ENCODE measurements at regions not wholly inside any gene's neighbourhood (a gene's known extent, or its start where the extent isn't known, plus 50 kb on each side); places are given as distances from the start of the nearest gene placed in this dataset.

DNA sequence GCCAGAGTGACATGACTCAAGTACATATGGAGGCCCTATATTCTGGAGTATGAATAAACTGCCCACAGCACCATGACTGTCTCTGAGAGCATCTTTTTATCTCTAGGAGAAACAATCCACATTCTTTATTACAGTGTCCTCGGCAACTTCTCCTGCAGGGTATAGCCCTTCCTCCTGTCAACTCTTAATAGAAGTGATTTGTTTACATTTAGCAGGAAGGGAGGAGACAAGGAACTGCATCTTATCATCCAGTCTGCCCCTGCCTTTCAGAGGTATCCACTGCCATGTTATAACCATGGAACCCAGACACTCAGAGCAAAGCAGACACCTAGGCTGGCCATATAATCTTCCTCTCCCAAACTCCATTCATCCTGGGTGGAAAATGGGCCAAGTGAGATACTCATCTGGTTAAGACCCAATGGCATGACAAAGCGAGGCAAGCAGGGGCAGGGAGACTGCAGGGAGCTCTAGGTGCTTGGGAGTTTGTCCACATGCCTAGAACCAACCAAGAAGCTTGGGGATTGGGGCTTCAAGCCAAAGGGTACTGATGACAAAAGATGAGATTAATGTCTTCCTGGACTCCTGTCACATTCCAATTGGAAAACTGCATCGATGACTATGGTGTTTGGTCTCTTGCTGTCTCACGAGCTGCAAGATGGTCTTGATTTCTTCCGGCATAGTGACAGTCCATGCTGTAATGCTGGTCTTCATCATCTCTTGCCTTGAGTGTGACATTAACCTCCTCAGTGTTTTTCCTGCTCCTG, 620.5 kb upstream of the KLF4 start:
- Histone ChIP-seq H3K27me3 (ENCODE audit: control insufficient read depth, insufficient read depth, low read length) (no peaks in the 10 kb centered on the region), H3K36me3 (ENCODE audit: control insufficient read depth, insufficient read depth, low read length) (no peaks in the 10 kb centered on the region), H3K4me3 (ENCODE audit: low read depth, low read length) (no peak overlapping the region)
- DNase-seq (ENCODE audit: low read depth) (no peak), FAIRE-seq (no peak)
- TF ChIP-seq, protein P1, sequence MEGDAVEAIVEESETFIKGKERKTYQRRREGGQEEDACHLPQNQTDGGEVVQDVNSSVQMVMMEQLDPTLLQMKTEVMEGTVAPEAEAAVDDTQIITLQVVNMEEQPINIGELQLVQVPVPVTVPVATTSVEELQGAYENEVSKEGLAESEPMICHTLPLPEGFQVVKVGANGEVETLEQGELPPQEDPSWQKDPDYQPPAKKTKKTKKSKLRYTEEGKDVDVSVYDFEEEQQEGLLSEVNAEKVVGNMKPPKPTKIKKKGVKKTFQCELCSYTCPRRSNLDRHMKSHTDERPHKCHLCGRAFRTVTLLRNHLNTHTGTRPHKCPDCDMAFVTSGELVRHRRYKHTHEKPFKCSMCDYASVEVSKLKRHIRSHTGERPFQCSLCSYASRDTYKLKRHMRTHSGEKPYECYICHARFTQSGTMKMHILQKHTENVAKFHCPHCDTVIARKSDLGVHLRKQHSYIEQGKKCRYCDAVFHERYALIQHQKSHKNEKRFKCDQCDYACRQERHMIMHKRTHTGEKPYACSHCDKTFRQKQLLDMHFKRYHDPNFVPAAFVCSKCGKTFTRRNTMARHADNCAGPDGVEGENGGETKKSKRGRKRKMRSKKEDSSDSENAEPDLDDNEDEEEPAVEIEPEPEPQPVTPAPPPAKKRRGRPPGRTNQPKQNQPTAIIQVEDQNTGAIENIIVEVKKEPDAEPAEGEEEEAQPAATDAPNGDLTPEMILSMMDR (IDR thresholded peaks at IDR 0.05; ENCODE audit: insufficient read depth, low read length, severe bottlenecking) = no peak

DNA sequence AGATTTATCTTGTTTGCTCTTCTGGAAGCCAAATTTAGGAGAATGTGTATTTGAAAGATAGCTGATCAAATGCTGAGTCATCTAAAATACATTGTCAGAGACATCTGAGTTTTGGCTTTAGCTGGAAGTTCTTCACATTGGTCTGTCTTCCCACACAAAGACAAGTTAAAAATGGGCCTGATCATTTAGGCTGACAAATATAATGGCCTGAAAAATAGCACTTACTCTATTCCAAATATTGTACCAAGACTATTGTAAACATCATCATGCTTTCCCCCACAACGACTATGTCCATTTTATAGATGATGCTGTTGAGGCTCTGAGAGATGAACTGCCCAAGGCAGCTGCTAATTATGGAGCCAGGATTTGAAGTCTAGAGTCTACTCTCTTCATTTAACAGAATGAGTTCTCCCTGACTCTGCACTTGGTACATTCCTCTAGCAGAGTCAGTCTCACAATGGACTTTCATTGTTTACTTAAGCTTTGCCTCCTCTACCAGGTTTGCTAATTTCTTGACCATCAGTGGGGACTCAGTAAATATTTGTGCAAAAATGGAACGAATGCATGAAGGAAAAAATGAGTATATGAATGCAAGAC, 619.4 kb upstream of the KLF4 start:
- FAIRE-seq = no peak

DNA sequence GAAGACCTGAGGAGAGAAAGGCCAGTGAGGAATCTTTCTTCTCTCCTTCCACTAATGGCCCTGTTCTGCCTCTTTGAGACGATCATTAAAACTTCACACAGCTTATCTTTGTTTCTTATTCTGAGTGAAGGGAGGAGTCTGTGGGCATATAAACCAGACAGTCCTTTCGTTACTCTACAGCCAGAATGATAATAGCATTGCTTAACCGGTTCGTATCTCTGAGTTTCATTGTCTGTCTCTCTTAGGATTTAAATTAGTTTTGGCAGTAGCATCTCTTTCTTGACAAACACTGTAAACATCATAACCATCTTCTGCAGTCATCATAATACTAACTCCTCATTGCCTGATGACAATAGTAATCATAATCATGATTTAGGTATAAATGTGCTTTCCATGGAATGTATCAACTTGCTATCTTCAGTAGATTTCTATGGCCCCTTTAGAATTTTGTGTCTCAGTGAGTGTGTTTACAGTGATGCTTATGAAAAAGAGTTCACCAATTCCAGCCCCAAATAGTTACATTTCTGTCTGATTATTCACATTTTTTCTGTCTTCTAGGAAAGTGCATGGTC, 618.8 kb upstream of the KLF4 start:
- no peak for FAIRE-seq
- TF ChIP-seq, protein P1 (IDR thresholded peaks at IDR 0.05; ENCODE audit: insufficient read depth, low read length, severe bottlenecking) = no peak

More for the DNA sequence above, 619.4 kb upstream of the KLF4 start:
- H3K36me3 ChIP-seq (ENCODE audit: control insufficient read depth, insufficient read depth, low read length) = no peaks in the 10 kb centered on the region
- no peak for DNase-seq (ENCODE audit: low read depth)
- no peaks in the 10 kb centered on the region for H3K27me3 ChIP-seq (ENCODE audit: control insufficient read depth, insufficient read depth, low read length)
- TF ChIP-seq, protein P1 (IDR thresholded peaks at IDR 0.05; ENCODE audit: insufficient read depth, low read length, severe bottlenecking) = no peak
- H3K4me3 ChIP-seq (ENCODE audit: low read depth, low read length) = no peak overlapping the region

DNA sequence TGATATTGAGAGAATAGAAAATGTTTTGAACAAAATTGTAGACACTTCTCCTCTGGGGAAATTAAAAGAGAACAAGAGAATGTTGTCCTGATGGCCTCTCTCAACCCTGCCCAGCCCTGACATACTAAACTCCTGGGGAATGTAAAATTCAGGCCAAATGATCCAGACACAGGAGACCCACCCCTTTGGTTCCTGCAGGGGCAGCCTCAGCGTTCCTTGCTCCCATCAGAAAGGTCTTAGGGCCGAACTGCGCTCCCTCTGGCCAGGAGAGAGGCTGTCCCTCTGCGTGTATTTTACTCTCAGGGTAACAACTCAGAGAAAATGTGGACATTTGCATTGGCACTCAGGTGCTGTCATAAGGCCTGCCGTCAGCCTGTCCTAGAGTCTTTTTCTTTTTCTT, 616.3 kb upstream of the KLF4 start:
- TF ChIP-seq, protein P1 (IDR thresholded peaks at IDR 0.05; ENCODE audit: insufficient read depth, low read length, severe bottlenecking) = no peak
- DNase-seq (ENCODE audit: low read depth) = no peak
- no peak for FAIRE-seq
- H3K4me3 ChIP-seq (ENCODE audit: low read depth, low read length) = no peak overlapping the region
- H3K27me3 ChIP-seq (ENCODE audit: control insufficient read depth, insufficient read depth, low read length) = no peaks in the 10 kb centered on the region
- no peaks in the 10 kb centered on the region for H3K36me3 ChIP-seq (ENCODE audit: control insufficient read depth, insufficient read depth, low read length)

More for the DNA sequence above, 618.8 kb upstream of the KLF4 start:
- DNase-seq (ENCODE audit: low read depth) = no peak
- Histone ChIP-seq H3K4me3 (ENCODE audit: low read depth, low read length) (no peak overlapping the region), H3K27me3 (ENCODE audit: control insufficient read depth, insufficient read depth, low read length) (no peaks in the 10 kb centered on the region), H3K36me3 (ENCODE audit: control insufficient read depth, insufficient read depth, low read length) (no peaks in the 10 kb centered on the region)

DNA sequence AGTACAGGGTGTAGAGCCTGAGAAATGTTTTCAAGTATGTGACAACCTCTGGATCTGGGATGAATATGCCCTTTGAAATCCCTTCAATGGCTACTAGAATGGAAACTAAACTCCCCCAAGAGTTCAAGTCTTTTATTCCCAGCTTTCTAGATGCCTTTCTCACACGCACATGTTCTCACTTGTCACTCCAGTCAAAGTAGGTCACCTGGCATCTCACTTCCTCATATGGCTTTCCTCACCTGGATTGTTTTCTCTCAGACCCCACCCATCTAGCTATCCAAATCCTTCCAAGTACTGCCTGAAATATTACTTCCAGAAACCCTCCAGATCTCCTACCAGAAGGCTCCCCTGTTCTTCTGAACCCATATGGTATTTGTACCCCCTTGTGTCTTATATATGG, 615.4 kb upstream of the KLF4 start:
- FAIRE-seq = no peak
- no peaks in the 10 kb centered on the region for H3K27me3 ChIP-seq (ENCODE audit: control insufficient read depth, insufficient read depth, low read length)
- no peak overlapping the region for H3K4me3 ChIP-seq (ENCODE audit: low read depth, low read length)
- TF ChIP-seq, protein P1 (IDR thresholded peaks at IDR 0.05; ENCODE audit: insufficient read depth, low read length, severe bottlenecking) = no peak
- H3K36me3 ChIP-seq (ENCODE audit: control insufficient read depth, insufficient read depth, low read length) = no peaks in the 10 kb centered on the region
- DNase-seq (ENCODE audit: low read depth) = peak; percentile 71

All from bronchial epithelial cell (primary cell).